ENCODE measurements at regions not wholly inside any gene's neighbourhood (a gene's known extent, or its start where the extent isn't known, plus 50 kb on each side); places are given as distances from the start of the nearest gene placed in this dataset.

- Histone ChIP-seq H4K20me1 (ENCODE audit: insufficient read depth) (no peaks in the 10 kb centered on the region), H3K9ac (no peak overlapping the region), H3K27ac (ENCODE audit: low read depth in 2 of 2, low read length in 1 of 2) (no peak overlapping the region), H3K27me3 (ENCODE audit: insufficient read depth) (no peaks in the 10 kb centered on the region), H3K9me2 (no peaks in the 10 kb centered on the region), H3K4me2 (no peak overlapping the region), H3K4me1 (ENCODE audit: control insufficient read depth in 1 of 2, insufficient read depth in 2 of 2, low read depth in 1 of 2, low read length in 1 of 2) (peaks cover 0 to 7% of the 10 kb centered on the region in 2 experiments; a peak in 1 of 4 replicates), H3K79me2 (ENCODE audit: insufficient read depth) (no peaks in the 10 kb centered on the region), H3K36me3 (replicated peaks in 1 of 2; ENCODE audit: control insufficient read depth in 1 of 2, insufficient read depth in 2 of 2, low read length in 1 of 2) (no peaks in the 10 kb centered on the region), H3K4me3 (ENCODE audit: low read depth in 2 of 2, low read length in 1 of 2) (no peak overlapping the region), H3F3A (replicated peaks; ENCODE audit: insufficient read depth) (no peaks in the 10 kb centered on the region), H3K9me3 (no peaks in the 10 kb centered on the region), H2AFZ (ENCODE audit: low read depth) (no peak overlapping the region)
- 60% methylated on average over 4 of the region's 4 CpGs for WGBS (ENCODE audit: low lambda C conversion rate)
- TF ChIP-seq EZH2phosphoT487 (IDR thresholded peaks at IDR 0.05; ENCODE audit: borderline replicate concordance, low read depth) = no peak
- no peak for TF ChIP-seq USF2 (IDR thresholded peaks at IDR 0.05; ENCODE audit: borderline replicate concordance, low read depth, low read length)
- TF ChIP-seq, protein P1, sequence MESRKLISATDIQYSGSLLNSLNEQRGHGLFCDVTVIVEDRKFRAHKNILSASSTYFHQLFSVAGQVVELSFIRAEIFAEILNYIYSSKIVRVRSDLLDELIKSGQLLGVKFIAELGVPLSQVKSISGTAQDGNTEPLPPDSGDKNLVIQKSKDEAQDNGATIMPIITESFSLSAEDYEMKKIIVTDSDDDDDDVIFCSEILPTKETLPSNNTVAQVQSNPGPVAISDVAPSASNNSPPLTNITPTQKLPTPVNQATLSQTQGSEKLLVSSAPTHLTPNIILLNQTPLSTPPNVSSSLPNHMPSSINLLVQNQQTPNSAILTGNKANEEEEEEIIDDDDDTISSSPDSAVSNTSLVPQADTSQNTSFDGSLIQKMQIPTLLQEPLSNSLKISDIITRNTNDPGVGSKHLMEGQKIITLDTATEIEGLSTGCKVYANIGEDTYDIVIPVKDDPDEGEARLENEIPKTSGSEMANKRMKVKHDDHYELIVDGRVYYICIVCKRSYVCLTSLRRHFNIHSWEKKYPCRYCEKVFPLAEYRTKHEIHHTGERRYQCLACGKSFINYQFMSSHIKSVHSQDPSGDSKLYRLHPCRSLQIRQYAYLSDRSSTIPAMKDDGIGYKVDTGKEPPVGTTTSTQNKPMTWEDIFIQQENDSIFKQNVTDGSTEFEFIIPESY (IDR thresholded peaks at IDR 0.05; ENCODE audit: borderline replicate concordance, low read depth) = no peak
- no peak for TF ChIP-seq POLR2AphosphoS5 (IDR thresholded peaks at IDR 0.05; ENCODE audit: low read depth, low read length)
- no peak for TF ChIP-seq JUND (IDR thresholded peaks at IDR 0.05)
- no peak for TF ChIP-seq MEF2A (IDR thresholded peaks at IDR 0.05; ENCODE audit: borderline replicate concordance, low read depth)
- TF ChIP-seq NRF1 (IDR thresholded peaks at IDR 0.05; ENCODE audit: low read depth, low read length) = no peak
- no peak for TF ChIP-seq NFIC (IDR thresholded peaks at IDR 0.05; ENCODE audit: borderline replicate concordance)
- no peak for TF ChIP-seq SIN3A (IDR thresholded peaks at IDR 0.05; ENCODE audit: borderline replicate concordance, low read depth, low read length)
- TF ChIP-seq, protein P2, sequence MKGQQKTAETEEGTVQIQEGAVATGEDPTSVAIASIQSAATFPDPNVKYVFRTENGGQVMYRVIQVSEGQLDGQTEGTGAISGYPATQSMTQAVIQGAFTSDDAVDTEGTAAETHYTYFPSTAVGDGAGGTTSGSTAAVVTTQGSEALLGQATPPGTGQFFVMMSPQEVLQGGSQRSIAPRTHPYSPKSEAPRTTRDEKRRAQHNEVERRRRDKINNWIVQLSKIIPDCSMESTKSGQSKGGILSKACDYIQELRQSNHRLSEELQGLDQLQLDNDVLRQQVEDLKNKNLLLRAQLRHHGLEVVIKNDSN (IDR thresholded peaks at IDR 0.05; ENCODE audit: borderline replicate concordance, low read depth) = no peak
- TF ChIP-seq FOXM1 (IDR thresholded peaks at IDR 0.05; ENCODE audit: low read depth) = no peak
- TF ChIP-seq, protein P3, sequence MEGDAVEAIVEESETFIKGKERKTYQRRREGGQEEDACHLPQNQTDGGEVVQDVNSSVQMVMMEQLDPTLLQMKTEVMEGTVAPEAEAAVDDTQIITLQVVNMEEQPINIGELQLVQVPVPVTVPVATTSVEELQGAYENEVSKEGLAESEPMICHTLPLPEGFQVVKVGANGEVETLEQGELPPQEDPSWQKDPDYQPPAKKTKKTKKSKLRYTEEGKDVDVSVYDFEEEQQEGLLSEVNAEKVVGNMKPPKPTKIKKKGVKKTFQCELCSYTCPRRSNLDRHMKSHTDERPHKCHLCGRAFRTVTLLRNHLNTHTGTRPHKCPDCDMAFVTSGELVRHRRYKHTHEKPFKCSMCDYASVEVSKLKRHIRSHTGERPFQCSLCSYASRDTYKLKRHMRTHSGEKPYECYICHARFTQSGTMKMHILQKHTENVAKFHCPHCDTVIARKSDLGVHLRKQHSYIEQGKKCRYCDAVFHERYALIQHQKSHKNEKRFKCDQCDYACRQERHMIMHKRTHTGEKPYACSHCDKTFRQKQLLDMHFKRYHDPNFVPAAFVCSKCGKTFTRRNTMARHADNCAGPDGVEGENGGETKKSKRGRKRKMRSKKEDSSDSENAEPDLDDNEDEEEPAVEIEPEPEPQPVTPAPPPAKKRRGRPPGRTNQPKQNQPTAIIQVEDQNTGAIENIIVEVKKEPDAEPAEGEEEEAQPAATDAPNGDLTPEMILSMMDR (IDR thresholded peaks at IDR 0.05) = no peak
- no peak for TF ChIP-seq GATA2 (CRISPR knock-in tag; IDR thresholded peaks at IDR 0.05)
- TF ChIP-seq MXI1 (IDR thresholded peaks at IDR 0.05; ENCODE audit: low read depth, low read length) = no peak
- no peak for TF ChIP-seq FOSL2 (IDR thresholded peaks at IDR 0.05; ENCODE audit: borderline replicate concordance, low read depth)
- no peak for TF ChIP-seq RCOR1 (IDR thresholded peaks at IDR 0.05; ENCODE audit: low read length)
- TF ChIP-seq TAF1 (IDR thresholded peaks at IDR 0.05; ENCODE audit: borderline replicate concordance, low read depth, low read length) = no peak
- TF ChIP-seq CHD2 (IDR thresholded peaks at IDR 0.05; ENCODE audit: low read length, partially characterized antibody) = no peak
- DNase-seq = no peak
- ChIA-PET POLR2A (no interaction called here), CTCF (no interaction called here)
Observed at GRCh38 chr12:5204831-5205230, 161.2 kb downstream of the KCNA5 start.
